HG02678 (cell line): ENCODE measurements at regions not wholly inside any gene's neighbourhood (a gene's known extent, or its start where the extent isn't known, plus 50 kb on each side); places are given as distances from the start of the nearest gene placed in this dataset.

Experiments used
- ATAC-seq: cut with Tn5 transposase; IDR thresholded peaks from one replicate; pipeline ENCODE4 v1.9.1; 2021; ENCODE audit warnings: mild to moderate bottlenecking, moderate library complexity; ENCODE audit not compliant: unreplicated experiment

- ATAC-seq: no peak
These were observed 100.0 kb upstream of the STX18 start for GRCh38 chr4:4641661-4642495.

GRCh38 chr4:4641254-4641653, 99.4 kb upstream of the STX18 start:
- ATAC-seq: no peak

DNA sequence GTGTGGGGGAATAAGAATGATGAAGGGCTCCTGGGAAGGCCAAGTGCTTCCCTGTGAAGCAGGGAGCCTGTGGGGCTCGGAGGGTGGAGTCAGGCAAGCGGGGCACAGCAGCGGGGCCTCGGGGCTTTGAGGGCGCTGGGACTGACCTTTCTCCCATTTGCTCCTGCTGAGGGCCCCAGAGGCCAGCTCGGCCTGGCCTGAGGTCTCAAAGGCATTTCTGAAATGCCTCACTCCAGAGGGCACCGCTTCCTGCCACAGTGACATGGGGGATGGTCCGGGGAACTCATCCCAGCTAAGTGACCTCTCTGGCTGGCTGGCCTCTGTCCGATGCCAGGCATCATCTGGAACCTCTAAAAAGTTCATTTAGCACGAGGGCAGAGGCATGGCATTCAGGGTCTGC, 98.8 kb upstream of the STX18 start:
- ATAC-seq: no peak

DNA sequence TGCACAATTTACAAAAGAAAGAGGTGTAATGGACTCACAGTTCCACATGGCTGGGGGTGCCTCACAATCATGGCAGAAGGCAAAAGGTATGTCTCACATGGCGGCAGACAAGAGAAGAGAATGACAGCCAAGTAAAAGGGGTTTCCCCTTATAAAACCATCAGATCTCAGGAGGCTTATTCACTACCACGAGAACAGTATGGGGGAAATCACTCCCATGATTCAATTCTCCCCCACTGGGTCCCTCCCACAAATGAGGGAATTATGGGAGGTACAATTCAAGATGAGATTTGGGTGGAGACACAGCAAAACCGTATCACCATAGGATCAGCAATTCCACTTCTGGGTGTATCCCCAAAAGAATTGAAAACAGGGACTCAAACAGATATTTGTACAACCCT, 97.5 kb upstream of the STX18 start:
- no peak for ATAC-seq

GRCh38 chr4:4637710-4638109, 95.9 kb upstream of the STX18 start:
- peak; percentile 68 for ATAC-seq

- no peak for ATAC-seq
These were observed 91.6 kb upstream of the STX18 start for GRCh38 chr4:4633431-4633830.

- peak; percentile 92 for ATAC-seq
These were observed 89.3 kb upstream of the STX18 start for GRCh38 chr4:4631150-4631549.

DNA sequence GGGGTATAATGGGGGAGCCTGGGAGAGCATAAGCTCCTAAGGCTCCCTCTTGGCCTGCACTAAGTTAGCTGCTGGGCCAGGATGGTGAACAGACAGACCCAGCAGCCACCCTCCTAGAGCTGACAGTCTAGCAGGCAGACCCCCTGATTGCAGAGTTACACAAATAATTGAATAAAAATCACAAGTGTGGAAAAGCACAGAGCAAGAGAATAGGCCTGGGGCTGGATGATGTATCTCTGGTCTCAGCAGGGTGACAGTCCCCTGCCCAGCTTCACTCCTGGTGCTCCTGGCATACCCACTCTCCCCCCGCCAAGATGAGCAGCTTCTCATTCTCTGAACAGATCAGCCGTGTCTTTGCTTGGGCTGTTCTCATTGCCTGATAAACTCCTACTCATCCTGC, 86.1 kb upstream of the STX18 start:
- no peak for ATAC-seq

- no peak for ATAC-seq
These were observed 85.3 kb upstream of the STX18 start for GRCh38 chr4:4627111-4627510.

GRCh38 chr4:4625488-4625887, 83.6 kb upstream of the STX18 start:
- ATAC-seq: no peak

DNA sequence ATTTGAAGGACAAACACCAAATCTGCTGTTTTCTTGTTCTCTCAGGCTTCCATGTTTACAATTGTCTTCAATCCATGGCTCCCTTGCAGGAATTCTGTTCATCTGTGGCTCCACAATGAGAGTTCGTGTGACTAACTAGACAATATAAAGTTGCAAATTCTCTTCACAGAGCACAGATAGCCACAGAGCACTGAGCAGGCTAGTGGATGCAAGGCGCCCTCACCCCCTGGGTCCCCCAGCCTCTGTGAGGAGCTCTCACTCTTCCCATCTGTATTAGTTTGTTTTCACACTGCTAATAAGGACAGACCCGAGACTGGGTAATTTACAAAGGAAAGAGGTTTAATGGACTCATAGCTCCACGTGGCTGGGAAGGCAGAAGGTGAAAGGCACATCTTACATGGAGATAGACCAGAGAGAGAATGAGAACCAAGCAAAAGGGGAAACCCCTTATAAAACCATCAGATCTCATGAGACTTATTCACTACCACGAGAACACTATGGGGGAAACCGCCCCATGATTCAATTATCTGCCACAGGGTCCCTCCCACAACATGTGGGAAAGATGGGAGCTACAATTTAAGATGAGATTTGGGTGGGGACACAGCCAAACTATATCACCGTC, 82.5 kb upstream of the STX18 start:
- ATAC-seq: no peak

DNA sequence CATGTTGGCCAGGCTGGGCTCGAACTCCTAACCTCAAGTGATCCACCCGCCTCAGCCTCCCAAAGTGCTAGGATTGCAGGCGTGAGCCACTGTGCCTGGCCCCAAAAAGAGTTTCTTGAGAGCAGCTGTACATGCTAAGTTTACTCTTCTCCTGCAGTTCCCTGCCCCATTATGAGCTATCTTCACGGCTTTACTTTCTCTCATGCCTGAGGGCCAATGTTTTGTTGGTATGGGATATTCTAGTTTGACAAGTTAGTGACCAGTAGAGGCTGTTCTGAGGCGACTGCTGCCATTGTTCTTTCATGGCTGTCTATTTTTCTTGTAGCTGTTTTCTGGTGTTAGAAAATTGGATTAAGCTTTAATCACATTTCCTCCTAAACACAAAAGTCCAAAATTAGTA, 78.0 kb upstream of the STX18 start:
- no peak for ATAC-seq

DNA sequence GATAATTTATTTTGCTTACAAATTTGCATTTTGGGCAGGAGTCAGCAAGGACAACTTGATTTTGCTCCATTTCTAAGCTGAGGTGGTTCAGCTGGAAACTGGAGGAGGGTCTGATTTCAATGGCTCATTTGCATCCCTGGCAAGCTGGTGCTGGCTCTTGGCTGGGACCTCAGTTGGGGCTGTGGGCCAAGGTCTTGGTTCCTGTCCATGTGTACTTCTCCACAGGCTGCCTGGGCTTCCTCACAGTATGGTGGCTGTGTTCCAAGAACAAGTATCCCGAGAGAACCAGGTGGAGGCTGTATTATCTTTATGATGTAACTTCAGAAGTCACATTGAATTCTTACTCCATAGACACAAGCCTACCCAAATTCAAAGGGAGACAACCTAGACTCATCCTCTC, 77.0 kb upstream of the STX18 start:
- no peak for ATAC-seq

DNA sequence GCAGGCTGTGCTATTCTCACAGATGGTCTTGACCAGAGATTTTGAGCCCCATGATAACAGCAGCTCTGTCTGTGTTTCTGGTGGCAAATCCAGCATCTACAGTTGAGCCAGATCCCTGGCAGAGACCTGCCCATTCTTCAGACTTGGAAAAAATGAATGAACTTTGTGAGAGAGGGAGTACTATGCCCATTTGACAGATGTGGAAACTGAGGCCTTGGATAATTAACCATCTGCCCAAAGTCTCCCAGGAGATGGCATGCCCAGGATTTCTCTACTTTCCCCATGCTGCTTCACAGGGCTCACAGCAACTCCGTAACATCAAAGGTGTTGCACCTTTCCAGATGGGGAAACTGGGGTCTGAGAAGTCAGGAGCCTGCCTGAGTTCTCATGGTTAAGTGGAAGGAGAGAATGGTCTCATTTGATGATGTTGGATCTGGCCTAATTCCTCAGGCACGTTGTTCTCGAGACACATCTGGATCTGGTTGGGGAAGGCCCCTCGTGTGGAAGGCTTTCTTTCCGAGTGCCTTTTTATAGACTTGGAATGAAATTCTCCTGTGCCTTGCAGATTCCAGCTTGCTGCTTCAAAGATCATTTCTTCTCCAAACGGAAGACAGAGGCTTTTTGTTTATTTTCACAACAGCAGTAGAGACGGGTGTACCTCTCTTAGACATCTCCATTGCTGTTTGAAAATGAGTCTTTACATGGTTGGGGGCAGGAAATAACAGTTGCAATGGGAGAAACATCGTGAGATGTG, 73.3 kb upstream of the STX18 start:
- ATAC-seq: no peak

GRCh38 chr4:4613641-4614286, 71.9 kb upstream of the STX18 start:
- no peak for ATAC-seq

GRCh38 chr4:4613126-4613465, 71.2 kb upstream of the STX18 start:
- ATAC-seq: no peak

GRCh38 chr4:4610672-4611071, 68.8 kb upstream of the STX18 start:
- no peak for ATAC-seq

DNA sequence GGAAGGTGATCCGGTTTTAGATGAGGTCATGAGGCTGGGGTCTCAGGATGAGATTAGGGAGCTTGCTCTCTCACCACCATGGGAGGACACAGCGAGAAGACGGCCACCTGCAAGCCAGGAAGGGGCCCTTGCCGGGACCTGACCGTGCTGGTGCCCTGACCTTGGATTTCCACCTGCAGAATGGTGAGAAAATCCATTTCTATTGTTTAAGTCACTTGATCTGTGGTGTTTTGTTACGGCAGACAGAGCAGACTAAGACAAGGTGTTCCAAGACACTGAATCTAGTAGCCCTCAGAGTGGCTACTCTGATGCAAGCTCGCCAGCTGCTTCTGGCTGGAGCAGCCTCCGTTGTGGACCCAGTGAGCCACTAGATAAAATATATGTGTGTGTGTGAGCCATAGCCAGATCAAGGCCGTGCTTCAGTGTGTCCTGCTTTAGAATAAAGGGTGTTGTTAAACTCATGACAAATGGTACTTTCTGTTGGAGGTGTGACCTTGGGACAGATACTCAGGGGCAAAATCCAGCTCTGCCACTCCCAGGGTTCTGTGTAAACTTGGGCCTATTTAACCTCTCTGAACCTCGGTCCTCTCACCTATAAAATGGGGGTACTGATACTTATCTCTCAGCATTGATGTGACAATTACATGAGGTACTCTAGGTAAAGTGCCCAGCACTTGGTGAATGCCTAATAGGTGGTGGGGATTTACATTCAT, 67.9 kb upstream of the STX18 start:
- ATAC-seq: no peak

DNA sequence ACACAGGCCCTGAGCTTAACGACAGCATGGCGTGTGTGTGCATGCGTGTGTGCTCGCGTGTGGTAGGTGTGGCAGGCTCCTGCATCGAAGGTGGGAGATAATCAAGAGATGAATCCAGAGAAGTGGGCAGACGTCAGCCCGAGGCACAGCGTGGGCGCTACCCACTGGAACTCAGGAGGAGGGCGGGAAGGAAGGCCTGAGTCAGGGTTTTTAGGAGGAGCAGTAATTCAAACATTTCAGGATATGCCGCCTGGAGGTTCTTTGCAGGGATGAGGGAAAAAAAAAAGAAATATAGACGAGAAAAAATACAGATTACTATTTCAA, 66.3 kb upstream of the STX18 start:
- no peak for ATAC-seq

DNA sequence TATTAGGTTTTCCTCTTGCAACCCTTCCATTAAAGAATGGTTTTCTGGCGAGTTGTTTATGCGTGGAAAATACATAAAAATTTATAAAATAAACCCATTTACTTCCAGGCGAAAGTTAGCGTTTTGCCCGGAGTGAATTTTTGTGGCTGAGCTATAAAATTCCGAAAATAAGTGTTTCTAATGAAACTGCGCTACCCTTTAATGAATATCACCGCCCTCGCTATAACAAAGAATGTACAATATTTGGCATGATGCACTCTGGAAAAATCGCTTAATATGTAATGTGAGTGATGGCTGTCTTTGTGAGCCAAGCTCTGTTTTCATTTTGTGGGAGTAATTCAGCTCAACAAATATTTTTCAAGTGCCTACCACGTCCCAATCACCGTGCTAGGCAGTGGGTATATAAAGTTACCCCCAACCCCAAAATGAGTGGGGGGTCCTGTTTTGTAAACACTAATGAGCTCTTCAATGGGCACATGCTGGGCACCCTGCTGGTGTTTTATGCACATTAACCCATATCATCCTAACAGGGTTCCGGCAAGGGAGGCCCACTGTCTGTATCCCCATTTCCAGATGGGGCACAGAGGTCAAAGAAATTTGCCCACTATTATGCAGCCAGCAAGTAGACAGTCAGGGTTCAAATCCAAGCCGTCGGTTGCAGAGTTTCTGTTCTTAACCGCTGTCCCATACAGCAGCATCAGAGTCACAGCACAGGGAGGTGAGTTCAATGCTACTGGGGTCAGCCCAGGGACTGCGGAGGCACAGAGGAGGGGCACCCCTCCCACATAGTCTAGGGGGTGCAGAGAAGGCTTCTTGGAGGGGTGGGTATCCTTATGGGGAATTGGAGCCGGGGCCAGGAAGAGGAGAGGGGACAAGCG, 65.7 kb upstream of the STX18 start:
- no peak for ATAC-seq
